ENCODE measurements at regions not wholly inside any gene's neighbourhood (a gene's known extent, or its start where the extent isn't known, plus 50 kb on each side); places are given as distances from the start of the nearest gene placed in this dataset.

GRCh38 chr20:22423190-22423832 lies 161.1 kb downstream of the FOXA2 start:
- Histone ChIP-seq H3K4me1 (no peaks in the 10 kb centered on the region), H3K36me3 (no peaks in the 10 kb centered on the region), H3K9me3 (no peaks in the 10 kb centered on the region), H3K27me3 (no peaks in the 10 kb centered on the region), H3K4me3 (no peak overlapping the region), H3K27ac (no peak overlapping the region)
- TF ChIP-seq CTCF (IDR thresholded peaks at IDR 0.05), result no peak
- DNase-seq, result no peak
- intact Hi-C loops (cut with DNase I; ENCODE audit: low total_unique reads), result no loop called here

- DNase-seq, result no peak
- intact Hi-C loops (cut with DNase I; ENCODE audit: low total_unique reads), result no loop called here
- Histone ChIP-seq H3K9me3 (no peaks in the 10 kb centered on the region), H3K4me3 (no peak overlapping the region), H3K4me1 (no peaks in the 10 kb centered on the region), H3K27me3 (no peaks in the 10 kb centered on the region), H3K27ac (no peak overlapping the region), H3K36me3 (no peaks in the 10 kb centered on the region)
- no peak for TF ChIP-seq CTCF (IDR thresholded peaks at IDR 0.05)
These were observed 164.2 kb downstream of the FOXA2 start for GRCh38 chr20:22420116-22420598.

GRCh38 chr20:22418738-22419137 lies 165.6 kb downstream of the FOXA2 start:
- H3K4me1 ChIP-seq, result no peaks in the 10 kb centered on the region
- no peaks in the 10 kb centered on the region for H3K9me3 ChIP-seq
- intact Hi-C loops (cut with DNase I; ENCODE audit: low total_unique reads), result no loop called here
- no peak for TF ChIP-seq CTCF (IDR thresholded peaks at IDR 0.05)
- no peaks in the 10 kb centered on the region for H3K27me3 ChIP-seq
- no peak for DNase-seq
- no peaks in the 10 kb centered on the region for H3K36me3 ChIP-seq
- H3K27ac ChIP-seq, result no peak overlapping the region
- H3K4me3 ChIP-seq, result no peak overlapping the region

GRCh38 chr20:22414305-22414742 lies 170.0 kb downstream of the FOXA2 start:
- Histone ChIP-seq H3K27me3 (no peaks in the 10 kb centered on the region), H3K27ac (no peak overlapping the region), H3K4me1 (no peaks in the 10 kb centered on the region), H3K36me3 (no peaks in the 10 kb centered on the region), H3K9me3 (no peaks in the 10 kb centered on the region), H3K4me3 (no peak overlapping the region)
- no peak for DNase-seq
- TF ChIP-seq CTCF (IDR thresholded peaks at IDR 0.05), result no peak
- intact Hi-C loops (cut with DNase I; ENCODE audit: low total_unique reads), result no loop called here

- Histone ChIP-seq H3K27me3 (no peaks in the 10 kb centered on the region), H3K27ac (no peak overlapping the region), H3K4me1 (no peaks in the 10 kb centered on the region), H3K36me3 (no peaks in the 10 kb centered on the region), H3K9me3 (no peaks in the 10 kb centered on the region), H3K4me3 (no peak overlapping the region)
- no peak for TF ChIP-seq CTCF (IDR thresholded peaks at IDR 0.05)
- no peak for DNase-seq
- intact Hi-C loops (cut with DNase I; ENCODE audit: low total_unique reads), result no loop called here
These were observed 171.1 kb downstream of the FOXA2 start for GRCh38 chr20:22412977-22413868.
